ENCODE measurements at regions not wholly inside any gene's neighbourhood (a gene's known extent, or its start where the extent isn't known, plus 50 kb on each side); places are given as distances from the start of the nearest gene placed in this dataset.

DNA sequence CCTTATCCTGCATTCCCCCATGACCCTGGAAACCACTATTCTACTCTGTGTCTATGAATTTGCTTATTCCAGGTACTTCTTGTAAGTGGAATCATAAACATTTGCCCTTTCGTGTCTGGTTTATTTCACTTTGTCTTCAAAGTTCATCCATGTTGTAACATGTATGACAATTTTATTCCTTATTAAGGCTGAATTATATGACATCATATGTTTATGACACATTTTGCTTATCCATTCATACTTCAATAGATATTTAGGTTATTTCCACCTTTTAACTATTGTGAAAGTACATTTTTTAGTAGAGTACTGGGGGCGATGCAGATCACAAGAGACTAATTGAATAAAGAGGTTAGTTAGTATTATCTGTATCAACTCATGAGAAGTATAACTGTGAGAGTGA is 591.6 kb downstream of the UTRN start:
- Mint-ChIP-seq H3K9me3 (peaks cover 3% of the 10 kb centered on the region), H3K27me3 (ENCODE audit: low read depth) (no peaks in the 10 kb centered on the region), H3K4me3 (no peak overlapping the region), H3K4me1 (no peaks in the 10 kb centered on the region), H3K27ac (no peak overlapping the region), H3K36me3 (ENCODE audit: low read depth) (no peaks in the 10 kb centered on the region)
- TF ChIP-seq, protein P1, sequence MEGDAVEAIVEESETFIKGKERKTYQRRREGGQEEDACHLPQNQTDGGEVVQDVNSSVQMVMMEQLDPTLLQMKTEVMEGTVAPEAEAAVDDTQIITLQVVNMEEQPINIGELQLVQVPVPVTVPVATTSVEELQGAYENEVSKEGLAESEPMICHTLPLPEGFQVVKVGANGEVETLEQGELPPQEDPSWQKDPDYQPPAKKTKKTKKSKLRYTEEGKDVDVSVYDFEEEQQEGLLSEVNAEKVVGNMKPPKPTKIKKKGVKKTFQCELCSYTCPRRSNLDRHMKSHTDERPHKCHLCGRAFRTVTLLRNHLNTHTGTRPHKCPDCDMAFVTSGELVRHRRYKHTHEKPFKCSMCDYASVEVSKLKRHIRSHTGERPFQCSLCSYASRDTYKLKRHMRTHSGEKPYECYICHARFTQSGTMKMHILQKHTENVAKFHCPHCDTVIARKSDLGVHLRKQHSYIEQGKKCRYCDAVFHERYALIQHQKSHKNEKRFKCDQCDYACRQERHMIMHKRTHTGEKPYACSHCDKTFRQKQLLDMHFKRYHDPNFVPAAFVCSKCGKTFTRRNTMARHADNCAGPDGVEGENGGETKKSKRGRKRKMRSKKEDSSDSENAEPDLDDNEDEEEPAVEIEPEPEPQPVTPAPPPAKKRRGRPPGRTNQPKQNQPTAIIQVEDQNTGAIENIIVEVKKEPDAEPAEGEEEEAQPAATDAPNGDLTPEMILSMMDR (IDR thresholded peaks at IDR 0.05; ENCODE audit: unreplicated experiment in 3 of 3): no peak

DNA sequence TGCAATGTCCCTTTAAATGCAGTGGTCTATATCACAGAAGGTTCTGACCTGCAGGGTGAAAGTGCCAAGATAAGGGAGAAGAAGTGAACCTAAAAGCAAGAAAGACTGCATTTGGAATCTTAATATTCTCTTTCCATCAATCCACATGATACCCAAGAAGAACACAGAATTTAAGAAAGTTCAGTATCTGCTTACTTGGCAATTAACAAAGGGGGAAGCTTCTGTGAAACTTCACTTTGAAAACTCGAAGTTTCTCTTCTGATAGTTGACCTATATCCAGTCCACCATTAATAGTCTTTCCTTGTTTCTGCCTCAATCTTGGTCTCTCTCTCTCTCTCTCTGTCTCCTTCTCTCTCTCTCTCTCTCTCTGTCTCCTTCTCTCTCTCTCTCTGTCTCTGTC is 592.0 kb downstream of the UTRN start:
- TF ChIP-seq, protein P1 (IDR thresholded peaks at IDR 0.05; ENCODE audit: unreplicated experiment in 3 of 3): no peak
- H3K4me3 Mint-ChIP-seq: no peak overlapping the region
- H3K27me3 Mint-ChIP-seq (ENCODE audit: low read depth): no peaks in the 10 kb centered on the region
- no peaks in the 10 kb centered on the region for H3K4me1 Mint-ChIP-seq
- peaks cover 3% of the 10 kb centered on the region for H3K9me3 Mint-ChIP-seq
- H3K27ac Mint-ChIP-seq: no peak overlapping the region
- H3K36me3 Mint-ChIP-seq (ENCODE audit: low read depth): no peaks in the 10 kb centered on the region

DNA sequence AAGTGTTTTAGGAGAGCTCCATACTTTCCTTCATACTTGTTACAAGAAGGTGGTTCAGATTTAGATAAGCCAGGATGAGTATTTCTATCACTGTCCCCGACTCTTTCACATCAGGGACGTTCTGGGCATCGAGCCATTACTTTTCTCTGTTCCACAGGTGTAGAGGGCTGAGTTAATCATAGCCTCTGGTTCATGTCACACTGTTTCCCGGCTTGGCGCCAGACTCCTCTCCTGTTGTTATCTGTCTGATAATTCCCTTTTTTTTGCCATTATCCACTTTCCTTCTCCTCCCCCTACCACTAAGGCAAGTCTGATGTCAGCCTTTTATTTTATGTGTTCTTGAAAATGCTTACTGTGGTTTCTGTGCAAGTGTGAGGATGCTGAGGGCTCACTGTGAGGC is 593.4 kb downstream of the UTRN start:
- Mint-ChIP-seq H3K9me3 (no peaks in the 10 kb centered on the region), H3K36me3 (ENCODE audit: low read depth) (no peaks in the 10 kb centered on the region), H3K4me1 (no peaks in the 10 kb centered on the region), H3K27me3 (ENCODE audit: low read depth) (no peaks in the 10 kb centered on the region), H3K27ac (no peak overlapping the region), H3K4me3 (no peak overlapping the region)
- TF ChIP-seq, protein P1 (IDR thresholded peaks at IDR 0.05; ENCODE audit: unreplicated experiment in 3 of 3): no peak

DNA sequence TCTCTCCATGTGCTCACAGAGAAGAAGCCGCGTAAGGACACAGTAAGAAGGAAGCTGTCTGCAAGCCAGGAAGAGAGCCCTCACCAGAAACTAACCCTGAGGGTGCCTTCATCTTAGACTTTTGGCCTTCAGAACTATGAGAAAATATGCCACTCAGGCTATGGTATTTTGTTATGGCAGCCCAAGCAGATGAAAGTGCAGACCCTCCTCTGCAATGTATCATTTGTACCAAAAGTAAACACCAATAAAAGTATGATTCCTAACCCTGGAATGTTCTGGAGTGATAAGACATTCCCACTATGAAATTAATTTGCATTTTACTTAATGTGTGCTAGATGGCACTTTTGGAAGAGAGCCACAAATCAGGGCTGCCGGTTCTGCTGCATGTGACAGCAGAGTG is 594.3 kb downstream of the UTRN start:
- H3K27ac Mint-ChIP-seq: no peak overlapping the region
- TF ChIP-seq, protein P1 (IDR thresholded peaks at IDR 0.05; ENCODE audit: unreplicated experiment in 3 of 3): no peak
- H3K9me3 Mint-ChIP-seq: no peaks in the 10 kb centered on the region
- H3K4me3 Mint-ChIP-seq: no peak overlapping the region
- no peaks in the 10 kb centered on the region for H3K27me3 Mint-ChIP-seq (ENCODE audit: low read depth)
- H3K4me1 Mint-ChIP-seq: no peaks in the 10 kb centered on the region
- no peaks in the 10 kb centered on the region for H3K36me3 Mint-ChIP-seq (ENCODE audit: low read depth)

DNA sequence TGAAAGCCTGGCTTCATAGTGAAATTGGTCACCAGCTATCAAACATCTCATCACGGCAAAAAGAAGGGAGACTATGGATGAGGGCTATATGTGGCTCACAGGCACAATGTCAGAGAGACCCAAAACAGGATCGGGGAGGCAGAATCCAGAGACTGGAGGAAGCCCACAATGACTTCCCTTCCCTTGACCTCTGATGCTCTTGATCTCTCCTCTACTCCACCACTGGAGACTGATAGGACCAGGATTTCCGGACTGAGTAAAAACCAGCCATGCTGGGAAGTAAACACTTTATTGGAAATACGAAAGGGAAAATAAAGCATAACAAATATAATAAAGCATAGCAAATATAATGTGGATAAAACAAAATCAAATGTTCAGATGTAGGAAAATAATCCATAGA is 597.3 kb downstream of the UTRN start:
- Mint-ChIP-seq H3K4me3 (no peak overlapping the region), H3K4me1 (no peaks in the 10 kb centered on the region), H3K27ac (no peak overlapping the region), H3K9me3 (no peaks in the 10 kb centered on the region), H3K36me3 (ENCODE audit: low read depth) (no peaks in the 10 kb centered on the region), H3K27me3 (ENCODE audit: low read depth) (no peaks in the 10 kb centered on the region)
- TF ChIP-seq, protein P1 (IDR thresholded peaks at IDR 0.05; ENCODE audit: unreplicated experiment in 3 of 3): no peak

DNA sequence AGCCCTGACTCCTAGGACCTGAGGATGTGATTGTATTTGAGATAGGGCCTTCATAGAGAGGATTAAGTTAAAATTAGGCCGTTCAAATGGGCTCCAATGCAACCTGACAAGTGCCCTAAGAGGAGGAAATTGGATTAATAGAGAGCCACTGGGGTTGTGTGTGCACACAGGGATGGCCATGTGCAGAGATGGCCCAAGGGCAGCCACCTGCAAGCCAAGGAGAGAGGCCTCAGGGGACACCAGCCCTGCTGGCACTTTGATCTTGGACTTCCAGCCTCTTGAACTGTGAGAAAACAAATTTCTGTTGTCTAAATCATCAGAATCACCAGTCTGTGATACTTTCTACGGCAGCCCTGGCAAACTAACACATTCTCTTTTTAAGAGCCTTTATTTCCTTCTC is 598.8 kb downstream of the UTRN start:
- H3K27ac Mint-ChIP-seq: no peak overlapping the region
- no peaks in the 10 kb centered on the region for H3K9me3 Mint-ChIP-seq
- no peaks in the 10 kb centered on the region for H3K27me3 Mint-ChIP-seq (ENCODE audit: low read depth)
- no peaks in the 10 kb centered on the region for H3K4me1 Mint-ChIP-seq
- no peak overlapping the region for H3K4me3 Mint-ChIP-seq
- no peaks in the 10 kb centered on the region for H3K36me3 Mint-ChIP-seq (ENCODE audit: low read depth)
- TF ChIP-seq, protein P1 (IDR thresholded peaks at IDR 0.05; ENCODE audit: unreplicated experiment in 3 of 3): no peak

Measured in nephron (organoid).